Osteocyte (in vitro differentiated cells): ENCODE measurements at regions not wholly inside any gene's neighbourhood (a gene's known extent, or its start where the extent isn't known, plus 50 kb on each side); places are given as distances from the start of the nearest gene placed in this dataset.

ENCODE experiments used
- DNase-seq: peaks from one replicate; pipeline ENCODE4 v3.0.0; 2021; ENCODE audit warnings: mixed read lengths; ENCODE audit not compliant: unreplicated experiment; ENCODE audit errors: extremely low spot score
- H3K27ac Mint-ChIP-seq: one replicate; pipeline ENCODE4 v1.8.0; 2021; ENCODE audit warnings: mild to moderate bottlenecking, mixed read lengths; ENCODE audit not compliant: unreplicated experiment
- H3K27me3 Mint-ChIP-seq: one replicate; pipeline ENCODE4 v1.8.0; 2021; ENCODE audit warnings: mixed read lengths; ENCODE audit not compliant: unreplicated experiment
- H3K36me3 Mint-ChIP-seq: one replicate; pipeline ENCODE4 v1.8.0; 2021; ENCODE audit warnings: mixed read lengths; ENCODE audit not compliant: unreplicated experiment
- H3K4me1 Mint-ChIP-seq: one replicate; pipeline ENCODE4 v1.8.0; 2021; ENCODE audit warnings: mixed read lengths; ENCODE audit not compliant: unreplicated experiment
- H3K4me3 Mint-ChIP-seq: one replicate; pipeline ENCODE4 v1.8.0; 2021; ENCODE audit warnings: mild to moderate bottlenecking, moderate library complexity, mixed read lengths; ENCODE audit not compliant: unreplicated experiment
- H3K9me3 Mint-ChIP-seq: one replicate; pipeline ENCODE4 v1.8.0; 2021; ENCODE audit warnings: mixed read lengths; ENCODE audit not compliant: unreplicated experiment
- CTCF ChIP-seq: fragments of 200-600 bp; sonication (generic); IDR thresholded peaks from 2 replicates; pipeline ENCODE4 v1.5.0; 2021; ENCODE audit warnings: antibody characterized with exemption, mild to moderate bottlenecking, moderate library complexity

- no peak for DNase-seq
- no peak for TF ChIP-seq CTCF
- H3K4me3 Mint-ChIP-seq: no peak overlapping the region
- H3K27me3 Mint-ChIP-seq: no peaks in the 10 kb centered on the region
- peaks cover 50% of the 10 kb centered on the region for H3K4me1 Mint-ChIP-seq
- no peaks in the 10 kb centered on the region for H3K9me3 Mint-ChIP-seq
- H3K27ac Mint-ChIP-seq: no peak overlapping the region
- no peaks in the 10 kb centered on the region for H3K36me3 Mint-ChIP-seq
These were observed 371.0 kb downstream of the BCOR start for GRCh38 chrX:39726771-39727170.

- Mint-ChIP-seq H3K27me3 (no peaks in the 10 kb centered on the region), H3K4me1 (peaks cover 41% of the 10 kb centered on the region), H3K27ac (no peak overlapping the region), H3K9me3 (no peaks in the 10 kb centered on the region), H3K4me3 (no peak overlapping the region), H3K36me3 (no peaks in the 10 kb centered on the region)
- DNase-seq: no peak
- no peak for TF ChIP-seq CTCF
These were observed 369.7 kb downstream of the BCOR start for GRCh38 chrX:39728025-39728424.

GRCh38 chrX:39728852-39729598 is 368.7 kb downstream of the BCOR start:
- Mint-ChIP-seq H3K4me3 (no peak overlapping the region), H3K9me3 (no peaks in the 10 kb centered on the region), H3K27ac (no peak overlapping the region), H3K36me3 (no peaks in the 10 kb centered on the region), H3K4me1 (peaks cover 41% of the 10 kb centered on the region), H3K27me3 (no peaks in the 10 kb centered on the region)
- TF ChIP-seq CTCF: no peak
- DNase-seq: no peak

GRCh38 chrX:39729981-39730661 is 367.6 kb downstream of the BCOR start:
- Mint-ChIP-seq H3K4me1 (peaks cover 41% of the 10 kb centered on the region), H3K4me3 (no peak overlapping the region), H3K27me3 (no peaks in the 10 kb centered on the region), H3K27ac (no peak overlapping the region), H3K36me3 (no peaks in the 10 kb centered on the region), H3K9me3 (no peaks in the 10 kb centered on the region)
- no peak for TF ChIP-seq CTCF
- DNase-seq: no peak

- DNase-seq: peak; percentile 87
- H3K4me1 Mint-ChIP-seq: peaks cover 41% of the 10 kb centered on the region
- no peaks in the 10 kb centered on the region for H3K36me3 Mint-ChIP-seq
- H3K27ac Mint-ChIP-seq: peak overlapping the region; percentile 79
- H3K4me3 Mint-ChIP-seq: no peak overlapping the region
- H3K9me3 Mint-ChIP-seq: no peaks in the 10 kb centered on the region
- TF ChIP-seq CTCF: peak; percentile 72
- no peaks in the 10 kb centered on the region for H3K27me3 Mint-ChIP-seq
These were observed 367.0 kb downstream of the BCOR start for GRCh38 chrX:39730662-39731329.
